MM.1S (cell line): ENCODE measurements at regions not wholly inside any gene's neighbourhood (a gene's known extent, or its start where the extent isn't known, plus 50 kb on each side); places are given as distances from the start of the nearest gene placed in this dataset.

Source experiments
- DNase-seq: peaks from one replicate; pipeline ENCODE4 v3.0.0-alpha.2; 2015
- H2AFZ ChIP-seq: fragments of 300-600 bp; sonication (generic); 2 replicates; pipeline ENCODE4 v1.6.0; 2016; ENCODE audit warnings: antibody characterized with exemption, low read length
- H3F3A ChIP-seq: fragments of 300-600 bp; sonication (generic); 2 replicates; pipeline ENCODE4 v1.6.1; 2016; ENCODE audit warnings: mild to moderate bottlenecking, antibody characterized with exemption, low read length, moderate library complexity, mixed read lengths; ENCODE audit not compliant: insufficient read depth
- H3K27ac ChIP-seq: fragments of 300-600 bp; sonication (generic); 2 replicates; pipeline ENCODE4 v1.5.1; 2016; ENCODE audit warnings: mild to moderate bottlenecking, low read length
- H3K27me3 ChIP-seq: fragments of 300-600 bp; sonication (generic); replicated peaks from 2 replicates; pipeline ENCODE4 v1.6.0; 2016; ENCODE audit warnings: low read length; ENCODE audit not compliant: insufficient read depth
- H3K36me3 ChIP-seq: fragments of 300-600 bp; sonication (generic); replicated peaks from 2 replicates; pipeline ENCODE4 v1.6.1; 2016; ENCODE audit warnings: mild to moderate bottlenecking, low read length, mixed read lengths; ENCODE audit not compliant: insufficient read depth
- H3K4me1 ChIP-seq: fragments of 300-600 bp; sonication (generic); 2 replicates; pipeline ENCODE4 v1.6.1; 2016; ENCODE audit warnings: low read length, mixed read lengths
- H3K4me2 ChIP-seq: fragments of 300-600 bp; sonication (generic); 2 replicates; pipeline ENCODE4 v1.6.0; 2016; ENCODE audit warnings: low read depth, low read length
- H3K4me3 ChIP-seq: fragments of 300-600 bp; sonication (generic); 2 replicates; pipeline ENCODE4 v1.5.1; 2016; ENCODE audit warnings: low read length, mixed read lengths
- H3K79me2 ChIP-seq: fragments of 300-600 bp; sonication (generic); 2 replicates; pipeline ENCODE4 v1.6.1; 2016; ENCODE audit warnings: mixed run types, low read length, mixed read lengths
- H3K9ac ChIP-seq: fragments of 300-600 bp; sonication (generic); 2 replicates; pipeline ENCODE4 v1.6.1; 2016; ENCODE audit warnings: low read length, mixed read lengths
- H3K9me2 ChIP-seq: fragments of 300-600 bp; sonication (generic); replicated peaks from 2 replicates; pipeline ENCODE4 v1.6.1; 2016; ENCODE audit warnings: mild to moderate bottlenecking, low read length, mixed read lengths; ENCODE audit not compliant: insufficient read depth
- H3K9me3 ChIP-seq: fragments of 300-600 bp; sonication (generic); replicated peaks from 2 replicates; pipeline ENCODE4 v1.6.1; 2016; ENCODE audit warnings: mild to moderate bottlenecking, low read length, mixed read lengths; ENCODE audit not compliant: insufficient read depth
- H4K20me1 ChIP-seq: fragments of 300-600 bp; sonication (generic); 2 replicates; pipeline ENCODE4 v1.6.1; 2016; ENCODE audit warnings: mild to moderate bottlenecking, low read length, moderate library complexity, mixed read lengths; ENCODE audit not compliant: insufficient read depth
- EZH2 ChIP-seq: fragments of 300-600 bp; sonication (generic); optimal IDR thresholded peaks from 2 replicates; pipeline ENCODE3; 2017; ENCODE audit warnings: low read depth, mild to moderate bottlenecking, antibody characterized with exemption, low read length, mixed read lengths
- EZH2phosphoT487 ChIP-seq: fragments of 300-600 bp; sonication (generic); IDR thresholded peaks from 2 replicates; pipeline ENCODE4 v1.6.1; 2018; ENCODE audit warnings: antibody characterized with exemption, low read length
- TF ChIP-seq, protein P1 (sequence below): fragments of 300-600 bp; sonication (generic); IDR thresholded peaks from 2 replicates; pipeline ENCODE4 v1.5.1; 2016; ENCODE audit warnings: antibody characterized with exemption, low read length, mixed read lengths

DNA sequence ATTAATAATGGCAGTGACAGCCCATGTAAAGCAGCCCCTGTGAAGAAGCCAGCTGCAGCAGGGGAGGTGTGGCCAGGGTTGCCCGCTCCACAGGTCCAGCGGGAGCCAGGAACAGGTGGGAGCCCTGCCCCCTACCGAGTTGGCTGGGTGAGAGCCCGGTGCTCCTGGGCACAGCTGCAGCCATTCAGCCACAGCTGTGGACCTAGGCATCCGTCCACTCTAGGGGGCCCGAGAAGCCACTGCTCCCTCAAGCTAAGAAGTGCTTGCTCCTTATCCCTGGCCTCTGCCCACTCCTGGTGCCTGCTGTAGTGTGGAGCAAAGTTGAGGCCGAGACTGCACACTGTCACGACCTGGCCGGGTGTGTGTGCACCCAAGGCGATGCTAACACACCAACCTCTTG, 1469.0 kb downstream of the PCDH7 start:
- Histone ChIP-seq H4K20me1 (no peaks in the 10 kb centered on the region), H3K4me1 (no peaks in the 10 kb centered on the region), H3K9ac (no peak overlapping the region), H3K27ac (no peak overlapping the region), H3F3A (no peaks in the 10 kb centered on the region), H3K4me2 (no peak overlapping the region), H2AFZ (no peak overlapping the region), H3K9me2 (no peaks in the 10 kb centered on the region), H3K9me3 (no peaks in the 10 kb centered on the region), H3K79me2 (no peaks in the 10 kb centered on the region), H3K4me3 (no peak overlapping the region), H3K36me3 (no peaks in the 10 kb centered on the region), H3K27me3 (no peaks in the 10 kb centered on the region)
- no peak for DNase-seq
- TF ChIP-seq EZH2phosphoT487: no peak
- TF ChIP-seq, protein P1, sequence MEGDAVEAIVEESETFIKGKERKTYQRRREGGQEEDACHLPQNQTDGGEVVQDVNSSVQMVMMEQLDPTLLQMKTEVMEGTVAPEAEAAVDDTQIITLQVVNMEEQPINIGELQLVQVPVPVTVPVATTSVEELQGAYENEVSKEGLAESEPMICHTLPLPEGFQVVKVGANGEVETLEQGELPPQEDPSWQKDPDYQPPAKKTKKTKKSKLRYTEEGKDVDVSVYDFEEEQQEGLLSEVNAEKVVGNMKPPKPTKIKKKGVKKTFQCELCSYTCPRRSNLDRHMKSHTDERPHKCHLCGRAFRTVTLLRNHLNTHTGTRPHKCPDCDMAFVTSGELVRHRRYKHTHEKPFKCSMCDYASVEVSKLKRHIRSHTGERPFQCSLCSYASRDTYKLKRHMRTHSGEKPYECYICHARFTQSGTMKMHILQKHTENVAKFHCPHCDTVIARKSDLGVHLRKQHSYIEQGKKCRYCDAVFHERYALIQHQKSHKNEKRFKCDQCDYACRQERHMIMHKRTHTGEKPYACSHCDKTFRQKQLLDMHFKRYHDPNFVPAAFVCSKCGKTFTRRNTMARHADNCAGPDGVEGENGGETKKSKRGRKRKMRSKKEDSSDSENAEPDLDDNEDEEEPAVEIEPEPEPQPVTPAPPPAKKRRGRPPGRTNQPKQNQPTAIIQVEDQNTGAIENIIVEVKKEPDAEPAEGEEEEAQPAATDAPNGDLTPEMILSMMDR: no peak
- TF ChIP-seq EZH2: no peak

DNA sequence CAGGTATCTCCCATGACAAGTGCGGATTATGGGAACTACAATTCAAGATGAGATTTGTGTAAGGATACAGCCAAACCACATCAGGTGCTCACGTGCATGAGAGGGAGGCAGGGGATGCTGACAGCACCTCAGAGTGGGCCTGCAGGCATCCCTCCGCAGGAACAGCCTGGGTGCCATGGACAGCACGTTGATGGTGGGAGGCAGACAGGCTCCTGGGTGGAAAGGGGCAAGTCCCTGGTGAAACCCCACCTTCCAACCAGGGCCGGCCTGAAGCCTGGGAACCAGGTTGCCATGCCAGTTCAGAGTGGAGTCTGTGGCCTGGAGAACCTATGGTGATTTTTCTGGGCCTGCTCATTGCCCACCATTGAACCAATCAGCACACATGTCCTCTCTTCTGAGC, 1469.6 kb downstream of the PCDH7 start:
- no peak overlapping the region for H3K27ac ChIP-seq
- H3K9me3 ChIP-seq: no peaks in the 10 kb centered on the region
- no peaks in the 10 kb centered on the region for H3K36me3 ChIP-seq
- H3K4me2 ChIP-seq: no peak overlapping the region
- no peaks in the 10 kb centered on the region for H3K4me1 ChIP-seq
- no peak for DNase-seq
- no peaks in the 10 kb centered on the region for H3F3A ChIP-seq
- H3K9ac ChIP-seq: no peak overlapping the region
- no peaks in the 10 kb centered on the region for H3K27me3 ChIP-seq
- H3K79me2 ChIP-seq: no peaks in the 10 kb centered on the region
- H3K9me2 ChIP-seq: no peaks in the 10 kb centered on the region
- no peak overlapping the region for H2AFZ ChIP-seq
- TF ChIP-seq, protein P1: no peak
- TF ChIP-seq EZH2: no peak
- TF ChIP-seq EZH2phosphoT487: no peak
- no peak overlapping the region for H3K4me3 ChIP-seq
- no peaks in the 10 kb centered on the region for H4K20me1 ChIP-seq

- Histone ChIP-seq H3K9me2 (no peaks in the 10 kb centered on the region), H4K20me1 (no peaks in the 10 kb centered on the region), H3K79me2 (no peaks in the 10 kb centered on the region), H3K9ac (no peak overlapping the region), H3K4me1 (no peaks in the 10 kb centered on the region), H3K9me3 (no peaks in the 10 kb centered on the region), H3K4me3 (no peak overlapping the region), H3K4me2 (no peak overlapping the region), H3K36me3 (no peaks in the 10 kb centered on the region), H3K27ac (no peak overlapping the region), H3K27me3 (no peaks in the 10 kb centered on the region), H2AFZ (no peak overlapping the region), H3F3A (no peaks in the 10 kb centered on the region)
- TF ChIP-seq EZH2 (no peak), EZH2phosphoT487 (no peak)
- TF ChIP-seq, protein P1: no peak
- no peak for DNase-seq
These were observed 1471.8 kb downstream of the PCDH7 start for GRCh38 chr4:32191961-32192360.
